OCI-M1 (cell line): ENCODE measurements at regions not wholly inside any gene's neighbourhood (a gene's known extent, or its start where the extent isn't known, plus 50 kb on each side); places are given as distances from the start of the nearest gene placed in this dataset.

Experiments
- DNase-seq: peaks from one replicate; lab custom pipeline; 2025; lab: John Stamatoyannopoulos, UW

DNA sequence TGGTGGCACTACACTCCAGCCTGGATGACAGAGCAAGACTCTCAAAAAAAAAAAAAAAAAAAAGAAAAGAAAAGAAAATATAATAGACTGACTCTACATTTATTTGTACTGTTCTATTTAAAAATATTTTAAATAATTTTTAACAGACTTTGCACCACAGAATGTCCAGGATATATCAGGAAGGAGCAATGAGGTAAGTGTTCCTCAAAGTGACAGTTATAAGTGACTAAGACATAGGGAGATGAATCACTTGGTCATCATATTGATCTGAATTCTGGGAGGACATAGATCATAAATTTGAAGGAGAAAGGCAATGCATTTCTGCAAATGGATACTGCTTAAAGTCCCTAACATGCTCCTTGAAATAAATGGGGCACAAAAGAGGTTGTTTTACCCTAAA, 221.5 kb downstream of the KCNC2 start:
- no peak for DNase-seq
